Endothelial cell of umbilical vein (primary cell): ENCODE measurements at regions not wholly inside any gene's neighbourhood (a gene's known extent, or its start where the extent isn't known, plus 50 kb on each side); places are given as distances from the start of the nearest gene placed in this dataset.

Experiments
- BruUV-seq: library from RNA; stranded (reverse); fragments of 400-500 nt; replicated peaks from 2 replicates; lab custom pipeline; 2021; lab: Mats Ljungman, UMichigan
- CTCF ChIA-PET: fragments of 300-600, 350-600 bp; sonication (Branson Sonifier 250); formaldehyde crosslinking; loops from one replicate; lab custom pipeline; 2021; ENCODE audit warnings: antibody characterized with exemption, inconsistent platforms; lab: Charles Lee
- POLR2A ChIA-PET: fragments of 300-600, 350-600 bp; sonication (Branson Sonifier 250); formaldehyde crosslinking; loops from one replicate; lab custom pipeline; 2021; ENCODE audit warnings: antibody characterized with exemption, inconsistent platforms; lab: Charles Lee
- DNase-seq: peaks from one replicate; pipeline ENCODE4 v3.0.0-alpha.2; 2011; ENCODE audit warnings: low read depth, low spot score
- FAIRE-seq: peaks from 2 replicates; lab custom pipeline; 2011; peaks lifted over from hg19 to GRCh38; lab: Jason Lieb, UNC
- H2AFZ ChIP-seq: 2 replicates; pipeline ENCODE4 v1.6.0; 2012; ENCODE audit warnings: low read depth, low read length, control low read depth, inconsistent platforms
- H3K27ac ChIP-seq: 2 replicates; pipeline ENCODE4 v1.5.1; 2011; ENCODE audit warnings: low read depth, mild to moderate bottlenecking, control low read depth, low read length, moderate library complexity; ENCODE audit not compliant: insufficient read depth
- H3K27me3 ChIP-seq, 2 experiments: 2 replicates each; pipeline versions ENCODE4 v1.6.0 to v1.6.1; 2011; ENCODE audit warnings: low read length in 2 of 2, mixed read lengths in 1 of 2; ENCODE audit not compliant: control insufficient read depth in 2 of 2, insufficient read depth in 2 of 2
- H3K36me3 ChIP-seq, 2 experiments: 2 replicates in 1 of 2; 3 replicates in 1 of 2; pipeline ENCODE4 v1.5.1; 2011; ENCODE audit warnings: low read length in 2 of 2, mild to moderate bottlenecking in 1 of 2, moderate library complexity in 1 of 2; ENCODE audit not compliant: control insufficient read depth in 2 of 2, insufficient read depth in 2 of 2; ENCODE audit errors: extremely low read depth in 1 of 2
- H3K4me1 ChIP-seq: 3 replicates; pipeline ENCODE4 v1.5.1; 2011; ENCODE audit warnings: mild to moderate bottlenecking, low read length; ENCODE audit not compliant: control insufficient read depth, insufficient read depth; ENCODE audit errors: extremely low read depth
- H3K4me2 ChIP-seq: 2 replicates; pipeline ENCODE4 v1.6.1; 2011; ENCODE audit warnings: low read length, control low read depth, mixed read lengths; ENCODE audit not compliant: insufficient read depth
- H3K4me3 ChIP-seq, 3 experiments: fragments of 200-600 bp in 1 of 3; sonication (generic), shearing (Covaris generic) in 1 of 3; replicated peaks in 1 of 3; 2 replicates each; pipeline ENCODE4 v1.5.1; 2011 to 2016; ENCODE audit warnings: control low read depth in 3 of 3, low read length in 3 of 3, mild to moderate bottlenecking in 2 of 3, inconsistent platforms in 1 of 3, low read depth in 1 of 3, moderate library complexity in 1 of 3; ENCODE audit not compliant: insufficient read depth in 1 of 3
- H3K79me2 ChIP-seq: 2 replicates; pipeline ENCODE4 v1.6.0; 2012; ENCODE audit warnings: low read length, inconsistent platforms; ENCODE audit not compliant: control insufficient read depth, insufficient read depth
- H3K9ac ChIP-seq: replicated peaks from 2 replicates; pipeline ENCODE3; 2011; ENCODE audit warnings: low read length, control low read depth; ENCODE audit not compliant: insufficient read depth; ENCODE audit errors: extremely low read depth
- H3K9me1 ChIP-seq: replicated peaks from 3 replicates; pipeline ENCODE4 v1.6.0; 2011; ENCODE audit warnings: mild to moderate bottlenecking, low read length; ENCODE audit not compliant: control insufficient read depth, insufficient read depth; ENCODE audit errors: extremely low read depth
- H3K9me3 ChIP-seq: replicated peaks from 2 replicates; pipeline ENCODE4 v1.5.1; 2012; ENCODE audit warnings: low read length, inconsistent platforms; ENCODE audit not compliant: control insufficient read depth, insufficient read depth
- H4K20me1 ChIP-seq: replicated peaks from 2 replicates; pipeline ENCODE3; 2011; ENCODE audit warnings: mild to moderate bottlenecking, low read length; ENCODE audit not compliant: control insufficient read depth, insufficient read depth; ENCODE audit errors: extremely low read depth
- EZH2 ChIP-seq: IDR thresholded peaks from 2 replicates; pipeline ENCODE4 v1.6.1; 2012; ENCODE audit warnings: borderline replicate concordance, low read depth, mild to moderate bottlenecking, moderate library complexity, low read length, inconsistent platforms; ENCODE audit not compliant: severe bottlenecking
- FOS ChIP-seq: IDR thresholded peaks from 2 replicates; pipeline ENCODE4 v1.6.1; 2011; ENCODE audit warnings: mild to moderate bottlenecking, low read length, moderate library complexity, borderline replicate concordance; ENCODE audit not compliant: insufficient read depth
- GATA2 ChIP-seq: IDR thresholded peaks from 2 replicates; pipeline ENCODE4 v1.7.0; 2011; ENCODE audit warnings: low read depth, mild to moderate bottlenecking, moderate library complexity, mixed read lengths, low read length; ENCODE audit not compliant: insufficient read length, insufficient read depth
- JUN ChIP-seq: IDR thresholded peaks from 2 replicates; pipeline ENCODE4 v1.6.1; 2011; ENCODE audit warnings: borderline replicate concordance, low read depth; ENCODE audit not compliant: insufficient read length, insufficient read depth
- POLR2A ChIP-seq: IDR thresholded peaks from 2 replicates; pipeline ENCODE4 v1.6.1; 2012; ENCODE audit warnings: low read depth, mild to moderate bottlenecking, control low read depth, low read length
- POLR2AphosphoS5 ChIP-seq: IDR thresholded peaks from 2 replicates; pipeline ENCODE4 v1.6.1; 2012; ENCODE audit warnings: low read depth, mild to moderate bottlenecking, control low read depth, low read length, moderate library complexity; ENCODE audit not compliant: insufficient read depth
- dilution Hi-C: fragments of 300-500 bp; cut with MboI; formaldehyde crosslinking; loops from one replicate; pipeline ENCODE4 v1.15.0; 2019; ENCODE audit warnings: low sequenced_read_pairs; ENCODE audit not compliant: extremely low pct_ligation_motif_present
- intact Hi-C: fragments of 100-400 bp; cut with micrococcal nuclease; formaldehyde crosslinking; loops from one replicate; pipeline ENCODE4 v1.10.0; 2022

DNA sequence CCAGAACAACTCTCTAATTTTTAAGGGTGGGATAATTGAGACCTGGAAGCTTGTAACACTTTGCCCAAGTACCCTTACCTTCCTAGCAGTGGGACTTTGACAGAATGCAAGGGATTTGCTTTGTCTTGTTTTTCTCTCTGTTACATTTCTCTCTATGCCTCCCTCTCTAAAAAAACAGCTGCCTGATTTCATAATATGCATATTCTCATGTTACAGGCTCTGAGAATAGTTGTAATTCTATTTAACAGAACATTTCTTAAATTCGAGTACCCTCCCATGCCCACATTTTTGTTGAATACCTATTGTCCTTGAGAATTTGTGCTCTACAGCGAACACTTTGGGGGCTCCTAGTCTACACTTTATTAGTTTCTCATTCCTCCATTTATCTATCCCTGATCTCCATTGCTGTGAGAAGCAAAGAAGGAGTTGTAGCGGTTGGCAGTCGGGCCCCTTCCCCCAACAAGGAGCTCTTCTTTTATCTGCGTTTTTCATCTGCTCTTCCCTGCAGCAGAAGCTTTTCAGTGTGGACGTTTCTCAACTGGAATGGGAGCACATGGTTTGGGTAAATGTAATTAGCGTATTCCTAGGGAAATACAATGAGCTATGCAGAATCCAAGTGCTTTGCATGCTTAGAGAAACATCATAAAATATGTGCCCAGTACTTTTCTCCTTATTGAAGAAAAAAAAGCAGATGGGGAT, 117.7 kb upstream of the CCDC90B start:
- no TSS peak for BruUV-seq
- Histone ChIP-seq H3K9me3 (no peaks in the 10 kb centered on the region), H3K36me3 (no peaks in the 10 kb centered on the region), H2AFZ (no peak overlapping the region), H3K4me1 (no peaks in the 10 kb centered on the region), H3K27ac (no peak overlapping the region), H4K20me1 (no peaks in the 10 kb centered on the region), H3K4me3 (no peak overlapping the region), H3K27me3 (no peaks in the 10 kb centered on the region), H3K9me1 (no peaks in the 10 kb centered on the region), H3K79me2 (no peaks in the 10 kb centered on the region), H3K9ac (no peak overlapping the region), H3K4me2 (no peak overlapping the region)
- ChIA-PET CTCF (no interaction called here), POLR2A (interaction anchor here (0.6 kb wide), 1 partner anchor 816 kb away, joined by 4 read pairs; no protein-coding TSS in a partner anchor)
- intact Hi-C loops, result no loop called here
- no peak for TF ChIP-seq EZH2
- dilution Hi-C loops, result no loop called here
- no peak for FAIRE-seq
- DNase-seq, result no peak

DNA sequence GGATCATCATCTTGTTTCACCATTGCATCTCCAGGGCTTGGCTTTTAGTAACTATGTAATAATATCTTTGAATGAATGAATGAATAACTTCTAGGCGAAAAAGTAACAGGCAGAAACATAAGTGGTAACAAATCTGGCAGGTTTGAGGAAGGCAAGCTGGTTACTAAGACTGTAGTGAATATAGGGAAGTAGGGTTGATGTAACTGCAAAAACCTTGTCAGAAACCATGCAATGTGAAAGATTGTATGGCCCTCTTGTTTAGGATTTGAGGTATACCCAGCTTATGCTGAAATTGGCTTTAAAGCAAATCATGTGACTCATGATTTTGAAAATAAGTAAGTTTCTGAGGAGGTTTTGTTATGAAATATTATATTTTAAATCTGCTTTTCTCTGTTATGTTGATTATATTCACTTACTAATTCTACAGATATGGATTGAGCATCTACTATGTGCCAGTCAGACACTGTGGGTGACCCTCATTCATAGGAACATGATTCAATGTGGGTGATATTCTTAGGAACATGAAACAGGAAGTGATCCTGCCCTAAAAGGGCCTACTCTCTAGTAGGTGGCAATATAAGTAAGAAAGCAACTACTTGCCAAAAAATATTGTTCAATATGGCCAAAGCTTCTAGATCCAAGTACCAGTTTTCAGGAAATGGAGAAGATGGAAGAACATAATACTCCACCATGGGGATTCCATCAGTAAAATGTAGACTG, 115.5 kb upstream of the CCDC90B start:
- DNase-seq, result no peak
- no peaks in the 10 kb centered on the region for H3K79me2 ChIP-seq
- no peak overlapping the region for H3K27ac ChIP-seq
- dilution Hi-C loops, result no loop called here
- H3K9me3 ChIP-seq, result no peaks in the 10 kb centered on the region
- H3K36me3 ChIP-seq, result no peaks in the 10 kb centered on the region
- H3K9ac ChIP-seq, result no peak overlapping the region
- H3K4me1 ChIP-seq, result no peaks in the 10 kb centered on the region
- no peaks in the 10 kb centered on the region for H4K20me1 ChIP-seq
- ChIA-PET CTCF (no interaction called here), POLR2A (no interaction called here)
- no TSS peak for BruUV-seq
- no peaks in the 10 kb centered on the region for H3K27me3 ChIP-seq
- intact Hi-C loops, result no loop called here
- H3K4me2 ChIP-seq, result no peak overlapping the region
- no peak for FAIRE-seq
- no peak overlapping the region for H2AFZ ChIP-seq
- H3K9me1 ChIP-seq, result no peaks in the 10 kb centered on the region
- H3K4me3 ChIP-seq, result no peak overlapping the region
- TF ChIP-seq EZH2, result no peak
- no peak for TF ChIP-seq POLR2AphosphoS5
- no peak for TF ChIP-seq JUN
- no peak for TF ChIP-seq FOS
- no peak for TF ChIP-seq GATA2
- TF ChIP-seq POLR2A, result no peak
